LHCN-M2 (cell line): ENCODE measurements at regions not wholly inside any gene's neighbourhood (a gene's known extent, or its start where the extent isn't known, plus 50 kb on each side); places are given as distances from the start of the nearest gene placed in this dataset.

Experiments used
- DNase-seq: peaks from one replicate; pipeline ENCODE4 v3.0.0-alpha.2; 2012; ENCODE audit warnings: low read depth

- DNase-seq = no peak
Measured at GRCh38 chr22:22418163-22418549, 90.4 kb downstream of the ZNF280B start.

- no peak for DNase-seq
Measured at GRCh38 chr22:22418957-22419356, 89.6 kb downstream of the ZNF280B start.

- DNase-seq = no peak
Measured at GRCh38 chr22:22420580-22420979, 88.0 kb downstream of the ZNF280B start.

GRCh38 chr22:22421392-22421791 is 87.2 kb downstream of the ZNF280B start:
- DNase-seq = no peak

- DNase-seq = peak; percentile 79
Measured at GRCh38 chr22:22422629-22423112, 85.9 kb downstream of the ZNF280B start.

GRCh38 chr22:22423681-22424080 is 84.9 kb downstream of the ZNF280B start:
- no peak for DNase-seq

- peak; percentile 80 for DNase-seq
Measured at GRCh38 chr22:22424210-22424800, 84.2 kb downstream of the ZNF280B start.

- DNase-seq = no peak
Measured at GRCh38 chr22:22424956-22425355, 83.6 kb downstream of the ZNF280B start.

GRCh38 chr22:22425356-22425755 is 83.2 kb downstream of the ZNF280B start:
- peak; percentile 51 for DNase-seq

GRCh38 chr22:22425783-22426624 is 82.5 kb downstream of the ZNF280B start:
- no peak for DNase-seq

- no peak for DNase-seq
Measured at GRCh38 chr22:22427542-22428065, 80.9 kb downstream of the ZNF280B start.

- no peak for DNase-seq
Measured at GRCh38 chr22:22428222-22429098, 80.1 kb downstream of the ZNF280B start.

- no peak for DNase-seq
Measured at GRCh38 chr22:22429369-22430108, 79.0 kb downstream of the ZNF280B start.

GRCh38 chr22:22430111-22430820 is 78.3 kb downstream of the ZNF280B start:
- no peak for DNase-seq

GRCh38 chr22:22431271-22432220 is 77.0 kb downstream of the ZNF280B start:
- DNase-seq = peak; percentile 53

- DNase-seq = no peak
Measured at GRCh38 chr22:22432479-22432878, 76.1 kb downstream of the ZNF280B start.

GRCh38 chr22:22432937-22433336 is 75.6 kb downstream of the ZNF280B start:
- no peak for DNase-seq

GRCh38 chr22:22433770-22434169 is 74.8 kb downstream of the ZNF280B start:
- no peak for DNase-seq
